GM13976 (cell line): ENCODE measurements at regions not wholly inside any gene's neighbourhood (a gene's known extent, or its start where the extent isn't known, plus 50 kb on each side); places are given as distances from the start of the nearest gene placed in this dataset.

ENCODE experiments used
- DNase-seq: peaks from one replicate; pipeline ENCODE4 v3.0.0; 2012; ENCODE audit warnings: low spot score
- in situ Hi-C: fragments of 300-500 bp; cut with MboI; formaldehyde crosslinking; loops from one replicate; pipeline ENCODE4 v1.12.0; 2022; ENCODE audit warnings: low sequenced_read_pairs, mixed read lengths, inconsistent platforms; ENCODE audit not compliant: unreplicated experiment
- TF ChIP-seq, protein P1 (sequence below): IDR thresholded peaks from 2 replicates; pipeline ENCODE4 v1.5.1; 2012; ENCODE audit warnings: borderline replicate concordance, mild to moderate bottlenecking; ENCODE audit not compliant: insufficient read depth; ENCODE audit errors: extremely low read depth, missing control alignments, control extremely low read depth

DNA sequence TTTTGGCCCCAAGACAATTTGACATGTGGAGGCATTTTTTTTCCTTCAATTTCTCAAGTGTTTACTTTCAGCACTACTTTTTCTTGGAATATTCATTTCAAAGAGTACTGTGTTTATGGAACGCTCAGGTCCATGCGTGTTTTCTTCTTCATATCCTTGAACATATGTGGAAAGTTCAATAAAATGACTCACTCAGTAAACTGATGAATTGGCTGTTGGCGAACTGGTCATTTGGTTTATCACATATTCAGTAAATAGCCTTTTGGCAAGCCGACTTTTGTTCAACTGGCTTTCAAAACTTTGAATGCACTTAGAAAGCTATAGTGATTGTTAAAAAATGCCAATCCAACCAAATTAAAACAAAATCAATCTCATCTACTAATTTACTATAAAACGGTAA is 964.6 kb upstream of the SLC35B3 start:
- no peak for DNase-seq
- TF ChIP-seq, protein P1, sequence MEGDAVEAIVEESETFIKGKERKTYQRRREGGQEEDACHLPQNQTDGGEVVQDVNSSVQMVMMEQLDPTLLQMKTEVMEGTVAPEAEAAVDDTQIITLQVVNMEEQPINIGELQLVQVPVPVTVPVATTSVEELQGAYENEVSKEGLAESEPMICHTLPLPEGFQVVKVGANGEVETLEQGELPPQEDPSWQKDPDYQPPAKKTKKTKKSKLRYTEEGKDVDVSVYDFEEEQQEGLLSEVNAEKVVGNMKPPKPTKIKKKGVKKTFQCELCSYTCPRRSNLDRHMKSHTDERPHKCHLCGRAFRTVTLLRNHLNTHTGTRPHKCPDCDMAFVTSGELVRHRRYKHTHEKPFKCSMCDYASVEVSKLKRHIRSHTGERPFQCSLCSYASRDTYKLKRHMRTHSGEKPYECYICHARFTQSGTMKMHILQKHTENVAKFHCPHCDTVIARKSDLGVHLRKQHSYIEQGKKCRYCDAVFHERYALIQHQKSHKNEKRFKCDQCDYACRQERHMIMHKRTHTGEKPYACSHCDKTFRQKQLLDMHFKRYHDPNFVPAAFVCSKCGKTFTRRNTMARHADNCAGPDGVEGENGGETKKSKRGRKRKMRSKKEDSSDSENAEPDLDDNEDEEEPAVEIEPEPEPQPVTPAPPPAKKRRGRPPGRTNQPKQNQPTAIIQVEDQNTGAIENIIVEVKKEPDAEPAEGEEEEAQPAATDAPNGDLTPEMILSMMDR: no peak
- in situ Hi-C loops: no loop called here

DNA sequence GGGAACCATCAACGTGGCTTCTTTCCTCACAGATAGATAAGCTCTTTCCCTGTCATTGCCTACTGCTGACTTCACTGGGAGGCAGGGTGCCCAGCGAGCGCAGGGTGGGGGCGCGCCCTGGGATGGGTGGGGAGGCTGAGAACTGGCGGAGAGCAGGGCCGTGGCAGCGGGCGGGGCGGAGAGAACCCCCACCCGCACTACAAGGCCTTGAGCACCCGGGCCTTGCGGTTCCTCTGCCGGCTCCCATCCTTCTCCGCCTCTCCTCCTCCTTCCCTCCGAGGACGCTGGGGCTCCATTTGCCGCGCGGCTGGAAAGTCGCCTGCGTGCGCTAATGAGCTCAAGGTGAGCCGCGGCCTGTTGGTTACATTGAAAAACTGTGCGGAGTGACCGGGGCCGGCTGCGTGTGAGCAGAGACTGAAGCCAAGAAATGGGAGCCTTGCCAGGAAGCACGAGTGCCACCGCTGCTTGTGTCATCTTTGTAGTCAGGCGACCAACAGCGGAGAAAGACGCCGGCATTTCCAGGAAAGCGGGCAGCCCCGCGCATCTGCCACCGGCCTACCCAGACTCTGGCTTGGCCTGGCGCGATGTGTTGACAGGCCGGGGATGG is 963.5 kb upstream of the SLC35B3 start:
- in situ Hi-C loops: no loop called here
- DNase-seq: no peak
- TF ChIP-seq, protein P1: no peak

- in situ Hi-C loops: no loop called here
- TF ChIP-seq, protein P1: no peak
Measured at GRCh38 chr6:9398071-9398766, 962.9 kb upstream of the SLC35B3 start.

DNA sequence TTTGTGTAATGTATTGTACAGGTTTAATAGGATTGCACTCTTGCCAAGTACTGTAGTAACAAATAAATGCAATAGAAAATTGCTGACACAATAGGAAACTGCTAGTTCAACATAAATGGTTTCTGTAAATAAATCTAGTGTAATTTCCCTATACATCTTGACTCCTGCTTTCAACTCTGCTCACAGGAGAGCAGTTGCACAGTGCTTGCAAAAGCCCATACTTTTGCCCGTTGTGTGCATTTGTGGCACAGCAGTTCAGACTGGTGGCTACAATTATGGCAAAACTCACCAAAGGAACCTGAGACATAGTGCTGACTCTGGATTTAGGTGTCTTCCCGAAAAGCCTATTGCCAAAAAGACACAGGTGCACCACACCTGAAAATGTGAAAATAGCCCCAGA is 953.3 kb upstream of the SLC35B3 start:
- in situ Hi-C loops: no loop called here
- TF ChIP-seq, protein P1: no peak

More at GRCh38 chr6:9398071-9398766, 962.9 kb upstream of the SLC35B3 start:
- no peak for DNase-seq

DNA sequence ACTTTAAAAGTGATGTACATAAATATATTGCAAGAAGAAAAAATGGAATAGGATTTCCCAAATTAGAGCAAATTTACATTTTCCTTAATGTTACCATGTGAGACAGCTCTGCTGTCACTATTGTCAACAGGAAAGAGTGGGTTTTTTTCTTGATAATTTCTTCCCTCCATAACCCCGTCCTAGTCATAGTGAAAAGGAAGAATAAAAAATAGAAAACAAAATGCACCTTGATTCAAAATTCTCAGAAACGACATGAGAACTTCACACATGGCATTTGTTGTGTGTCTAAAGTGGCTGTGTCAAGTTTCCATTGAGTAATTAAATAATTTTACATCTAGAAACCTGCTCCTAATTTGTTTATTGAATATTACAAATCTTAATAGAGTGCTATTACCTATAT is 945.2 kb upstream of the SLC35B3 start:
- TF ChIP-seq, protein P1: no peak
- in situ Hi-C loops: no loop called here
- DNase-seq: no peak

More for the DNA sequence above, 953.3 kb upstream of the SLC35B3 start:
- no peak for DNase-seq

GRCh38 chr6:9373308-9373707 is 938.0 kb upstream of the SLC35B3 start:
- no peak for DNase-seq
- in situ Hi-C loops: no loop called here
- TF ChIP-seq, protein P1: no peak

DNA sequence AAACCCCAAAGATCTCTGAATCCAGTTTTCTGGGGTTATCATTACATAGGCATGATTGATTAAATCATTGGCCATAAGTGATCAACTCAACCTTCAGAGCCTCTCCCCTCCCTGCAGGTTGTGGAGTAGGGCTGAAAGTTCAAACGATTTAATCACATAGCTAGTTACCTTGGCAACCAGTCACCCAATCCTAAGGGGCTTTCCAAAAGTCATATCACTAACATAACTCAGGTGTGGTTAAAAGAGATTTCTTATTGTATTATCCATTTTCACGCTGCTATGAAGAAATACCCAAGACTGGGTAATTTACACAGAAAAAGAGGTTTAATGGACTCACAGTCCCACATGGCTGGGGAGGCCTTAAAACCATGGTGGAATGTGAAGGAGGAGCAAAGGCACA is 935.1 kb upstream of the SLC35B3 start:
- in situ Hi-C loops: no loop called here
- TF ChIP-seq, protein P1: no peak
- DNase-seq: no peak
